Activated CD8-positive, alpha-beta T cell treated with anti-CD3 and anti-CD28 coated beads for 36 hours (primary cell): ENCODE measurements at regions not wholly inside any gene's neighbourhood (a gene's known extent, or its start where the extent isn't known, plus 50 kb on each side); places are given as distances from the start of the nearest gene placed in this dataset.

ENCODE experiments used
- ATAC-seq: fragments of 200-7000 bp; cut with Tn5 transposase; one replicate; pipeline ENCODE4 v1.10.0; 2021; ENCODE audit warnings: mild to moderate bottlenecking, moderate library complexity
- CTCF ChIA-PET: fragments of 350-600 bp; sonication (Branson Sonifier 250); formaldehyde crosslinking; loops from one replicate; lab custom pipeline; 2021; ENCODE audit warnings: antibody characterized with exemption; lab: Charles Lee
- POLR2A ChIA-PET: fragments of 350-600 bp; sonication (Branson Sonifier 250); formaldehyde crosslinking; loops from one replicate; lab custom pipeline; 2021; ENCODE audit warnings: antibody characterized with exemption; lab: Charles Lee
- DNase-seq: peaks from one replicate; pipeline ENCODE4 v3.0.0-alpha.2; 2020
- H3K27ac Mint-ChIP-seq: one replicate; pipeline ENCODE4 v1.8.0; 2021; ENCODE audit warnings: mild to moderate bottlenecking, mixed read lengths
- H3K27me3 Mint-ChIP-seq: one replicate; pipeline ENCODE4 v1.8.0; 2021; ENCODE audit warnings: mixed read lengths
- H3K36me3 Mint-ChIP-seq: one replicate; pipeline ENCODE4 v1.8.0; 2021; ENCODE audit warnings: low read depth, mixed read lengths
- H3K4me1 Mint-ChIP-seq: one replicate; pipeline ENCODE4 v1.8.0; 2021; ENCODE audit warnings: low read depth, mixed read lengths
- H3K4me3 Mint-ChIP-seq: one replicate; pipeline ENCODE4 v1.8.0; 2021; ENCODE audit warnings: mild to moderate bottlenecking, moderate library complexity, mixed read lengths
- H3K9me3 Mint-ChIP-seq: one replicate; pipeline ENCODE4 v1.8.0; 2021; ENCODE audit warnings: mixed read lengths
- CTCF ChIP-seq: fragments of 200-600 bp; IDR thresholded peaks from one replicate; pipeline ENCODE4 v1.8.0; 2022; ENCODE audit warnings: antibody characterized with exemption, mild to moderate bottlenecking
- intact Hi-C: fragments of 100-400 bp; cut with micrococcal nuclease; formaldehyde crosslinking; loops from one replicate; pipeline ENCODE4 v1.10.0; 2022

- ChIA-PET POLR2A (no interaction called here), CTCF (no interaction called here)
- Mint-ChIP-seq H3K27me3 (no peaks in the 10 kb centered on the region), H3K27ac (no peak overlapping the region), H3K36me3 (no peaks in the 10 kb centered on the region), H3K4me3 (no peak overlapping the region), H3K9me3 (no peaks in the 10 kb centered on the region), H3K4me1 (no peaks in the 10 kb centered on the region)
- no peak for TF ChIP-seq CTCF
- no peak for ATAC-seq
- intact Hi-C loops = no loop called here
- no peak for DNase-seq
Observed at GRCh38 chr3:73739791-73740453, 115.2 kb upstream of the PDZRN3 start.

- no peaks in the 10 kb centered on the region for H3K4me1 Mint-ChIP-seq
- POLR2A ChIA-PET = no interaction called here
- TF ChIP-seq CTCF = no peak
- H3K27ac Mint-ChIP-seq = no peak overlapping the region
- H3K36me3 Mint-ChIP-seq = no peaks in the 10 kb centered on the region
- ATAC-seq (no peak), DNase-seq (no peak)
- no peak overlapping the region for H3K4me3 Mint-ChIP-seq
- CTCF ChIA-PET = no interaction called here
- intact Hi-C loops = no loop called here
- H3K9me3 Mint-ChIP-seq = no peaks in the 10 kb centered on the region
- no peaks in the 10 kb centered on the region for H3K27me3 Mint-ChIP-seq
Observed at GRCh38 chr3:73738711-73739110, 114.0 kb upstream of the PDZRN3 start.

GRCh38 chr3:73734211-73735089 is 109.7 kb upstream of the PDZRN3 start:
- peaks cover 5% of the 10 kb centered on the region for H3K9me3 Mint-ChIP-seq
- ChIA-PET POLR2A (no interaction called here), CTCF (no interaction called here)
- no peaks in the 10 kb centered on the region for H3K27me3 Mint-ChIP-seq
- no peak for DNase-seq
- no peaks in the 10 kb centered on the region for H3K4me1 Mint-ChIP-seq
- H3K36me3 Mint-ChIP-seq = no peaks in the 10 kb centered on the region
- no peak for ATAC-seq
- no peak overlapping the region for H3K4me3 Mint-ChIP-seq
- no peak for TF ChIP-seq CTCF
- intact Hi-C loops = no loop called here
- no peak overlapping the region for H3K27ac Mint-ChIP-seq

- DNase-seq (no peak), ATAC-seq (no peak)
- POLR2A ChIA-PET = no interaction called here
- no peak for TF ChIP-seq CTCF
- H3K9me3 Mint-ChIP-seq = peaks cover 5% of the 10 kb centered on the region
- intact Hi-C loops = no loop called here
- no peak overlapping the region for H3K27ac Mint-ChIP-seq
- no peaks in the 10 kb centered on the region for H3K36me3 Mint-ChIP-seq
- H3K4me1 Mint-ChIP-seq = no peaks in the 10 kb centered on the region
- H3K4me3 Mint-ChIP-seq = no peak overlapping the region
- H3K27me3 Mint-ChIP-seq = no peaks in the 10 kb centered on the region
- CTCF ChIA-PET = no interaction called here
Observed at GRCh38 chr3:73733746-73734145, 109.0 kb upstream of the PDZRN3 start.

- TF ChIP-seq CTCF = no peak
- CTCF ChIA-PET = no interaction called here
- DNase-seq = no peak
- no peak for ATAC-seq
- Mint-ChIP-seq H3K36me3 (no peaks in the 10 kb centered on the region), H3K4me3 (no peak overlapping the region), H3K27ac (no peak overlapping the region), H3K27me3 (no peaks in the 10 kb centered on the region), H3K9me3 (peaks cover 5% of the 10 kb centered on the region), H3K4me1 (no peaks in the 10 kb centered on the region)
- POLR2A ChIA-PET = no interaction called here
- intact Hi-C loops = no loop called here
Observed at GRCh38 chr3:73729969-73730440, 105.3 kb upstream of the PDZRN3 start.
